ENCODE measurements at regions not wholly inside any gene's neighbourhood (a gene's known extent, or its start where the extent isn't known, plus 50 kb on each side); places are given as distances from the start of the nearest gene placed in this dataset.
"Not testable (repeated sequence)": the region's sequence is repeated elsewhere in the genome, so short reads cannot be mapped to it uniquely, and the experiment has no call there.

DNA sequence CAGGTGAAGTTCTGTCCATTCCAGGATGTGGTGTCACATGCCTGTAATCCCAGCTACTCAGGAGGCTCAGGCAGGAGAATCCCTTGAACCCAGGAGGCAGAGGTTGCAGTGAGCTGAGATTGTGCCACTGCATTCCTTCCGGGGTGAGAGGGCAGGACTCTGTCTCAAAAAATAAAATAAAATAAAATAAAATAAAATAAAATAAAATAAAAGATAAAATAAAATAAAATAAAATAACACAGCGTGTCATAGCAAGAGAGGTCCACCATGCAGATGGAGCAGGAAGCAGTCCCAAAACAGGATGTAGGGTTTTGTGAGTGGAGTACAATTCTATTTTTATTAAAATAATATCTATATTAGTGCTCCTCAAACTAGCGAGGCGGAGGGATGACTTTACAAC lies 83.1 kb upstream of the CD82 start:
- TF ChIP-seq, protein P1, sequence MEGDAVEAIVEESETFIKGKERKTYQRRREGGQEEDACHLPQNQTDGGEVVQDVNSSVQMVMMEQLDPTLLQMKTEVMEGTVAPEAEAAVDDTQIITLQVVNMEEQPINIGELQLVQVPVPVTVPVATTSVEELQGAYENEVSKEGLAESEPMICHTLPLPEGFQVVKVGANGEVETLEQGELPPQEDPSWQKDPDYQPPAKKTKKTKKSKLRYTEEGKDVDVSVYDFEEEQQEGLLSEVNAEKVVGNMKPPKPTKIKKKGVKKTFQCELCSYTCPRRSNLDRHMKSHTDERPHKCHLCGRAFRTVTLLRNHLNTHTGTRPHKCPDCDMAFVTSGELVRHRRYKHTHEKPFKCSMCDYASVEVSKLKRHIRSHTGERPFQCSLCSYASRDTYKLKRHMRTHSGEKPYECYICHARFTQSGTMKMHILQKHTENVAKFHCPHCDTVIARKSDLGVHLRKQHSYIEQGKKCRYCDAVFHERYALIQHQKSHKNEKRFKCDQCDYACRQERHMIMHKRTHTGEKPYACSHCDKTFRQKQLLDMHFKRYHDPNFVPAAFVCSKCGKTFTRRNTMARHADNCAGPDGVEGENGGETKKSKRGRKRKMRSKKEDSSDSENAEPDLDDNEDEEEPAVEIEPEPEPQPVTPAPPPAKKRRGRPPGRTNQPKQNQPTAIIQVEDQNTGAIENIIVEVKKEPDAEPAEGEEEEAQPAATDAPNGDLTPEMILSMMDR (IDR thresholded peaks at IDR 0.05), result not testable (repeated sequence)
- TF ChIP-seq POLR2A, POLR2AphosphoS5 (IDR thresholded peaks at IDR 0.05): not testable (repeated sequence)
